ENCODE measurements at regions not wholly inside any gene's neighbourhood (a gene's known extent, or its start where the extent isn't known, plus 50 kb on each side); places are given as distances from the start of the nearest gene placed in this dataset.

DNA sequence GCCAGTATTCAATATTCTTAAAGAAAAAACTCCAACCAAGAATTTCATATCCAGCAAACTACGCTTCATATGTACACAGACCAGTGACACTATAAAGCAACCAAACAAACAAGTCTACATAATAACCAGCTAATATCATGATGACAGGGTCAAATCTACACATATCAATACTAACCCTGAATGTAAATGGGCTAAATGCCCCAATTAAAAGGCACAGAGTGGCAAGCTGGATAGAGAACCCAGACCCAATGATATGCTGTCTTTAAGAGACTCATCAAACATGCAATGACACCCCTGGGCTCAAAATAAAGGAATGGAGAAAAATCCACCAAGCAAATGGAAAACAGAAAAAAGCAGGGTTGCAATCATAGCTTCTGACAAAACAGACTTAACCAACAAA is 218.1 kb upstream of the NFE2L3 start:
- H3K36me3 ChIP-seq: no peaks in the 10 kb centered on the region
- DNase-seq: no peak
- H3K27ac ChIP-seq: no peak overlapping the region
- no peak overlapping the region for H3K4me3 ChIP-seq
- ATAC-seq: no peak
- H3K27me3 ChIP-seq: peaks cover 0 to 4% (median 2%) of the 10 kb centered on the region in 3 donors
- in situ Hi-C loops (cut with MboI; ENCODE audit: low sequenced_read_pairs in 4 of 4) (no loop called here), intact Hi-C loops (cut with DNase I; ENCODE audit: low total_unique reads) (no loop called here)
- H3K9me3 ChIP-seq: no peaks in the 10 kb centered on the region
- TF ChIP-seq CTCF (IDR thresholded peaks at IDR 0.05 in 4 of 5, conservative IDR thresholded peaks at IDR 0.05 in 1 of 5) (no peak), POLR2A (IDR thresholded peaks at IDR 0.05) (no peak)
- H3K4me1 ChIP-seq: no peaks in the 10 kb centered on the region

- Histone ChIP-seq H3K4me3 (no peak overlapping the region), H3K27ac (no peak overlapping the region), H3K36me3 (no peaks in the 10 kb centered on the region), H3K27me3 (peaks cover 0 to 7% (median 5%) of the 10 kb centered on the region in 3 donors), H3K4me1 (no peaks in the 10 kb centered on the region), H3K9me3 (no peaks in the 10 kb centered on the region)
- in situ Hi-C loops (cut with MboI; ENCODE audit: low sequenced_read_pairs in 4 of 4): no loop called here
- DNase-seq (no peak), ATAC-seq (no peak)
- intact Hi-C loops (cut with DNase I; ENCODE audit: low total_unique reads): no loop called here
- TF ChIP-seq CTCF (IDR thresholded peaks at IDR 0.05 in 4 of 5, conservative IDR thresholded peaks at IDR 0.05 in 1 of 5) (no peak), POLR2A (IDR thresholded peaks at IDR 0.05) (no peak)
Observed at GRCh38 chr7:25940086-25940906, 211.7 kb upstream of the NFE2L3 start.

GRCh38 chr7:25944777-25945515 is 207.1 kb upstream of the NFE2L3 start:
- H3K4me3 ChIP-seq: no peak overlapping the region
- H3K36me3 ChIP-seq: no peaks in the 10 kb centered on the region
- H3K4me1 ChIP-seq: peaks cover 2% of the 10 kb centered on the region in 2 donors
- peaks cover 0 to 7% (median 5%) of the 10 kb centered on the region in 3 donors for H3K27me3 ChIP-seq
- DNase-seq (no peak), ATAC-seq (no peak)
- TF ChIP-seq CTCF (IDR thresholded peaks at IDR 0.05 in 4 of 5, conservative IDR thresholded peaks at IDR 0.05 in 1 of 5): no peak
- TF ChIP-seq POLR2A (IDR thresholded peaks at IDR 0.05): no peak
- H3K9me3 ChIP-seq: no peaks in the 10 kb centered on the region
- intact Hi-C loops (cut with DNase I; ENCODE audit: low total_unique reads): no loop called here
- H3K27ac ChIP-seq: no peak overlapping the region
- in situ Hi-C loops (cut with MboI; ENCODE audit: low sequenced_read_pairs in 4 of 4): no loop called here

DNA sequence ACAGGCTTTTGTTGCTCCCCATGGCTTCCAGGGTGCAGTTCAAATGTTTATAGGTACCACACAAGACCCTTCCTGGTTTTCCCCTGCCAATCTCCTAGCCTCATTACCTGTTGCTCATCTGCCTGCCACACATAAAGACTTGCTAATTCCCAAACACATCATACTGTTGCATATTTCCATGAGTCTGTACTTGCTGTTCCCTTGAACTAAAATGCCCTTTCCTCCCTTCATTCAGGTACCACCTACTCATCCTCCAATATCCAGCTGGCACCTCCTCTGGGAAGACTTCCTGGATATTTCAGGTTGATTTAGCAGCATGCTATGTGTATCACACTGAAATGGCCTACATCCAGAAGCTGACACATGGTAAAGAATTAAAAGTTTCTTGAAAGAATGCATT is 206.4 kb upstream of the NFE2L3 start:
- Histone ChIP-seq H3K36me3 (no peaks in the 10 kb centered on the region), H3K27ac (no peak overlapping the region), H3K4me1 (peaks cover 5 to 9% of the 10 kb centered on the region in 2 donors), H3K27me3 (peaks cover 0 to 5% (median 3%) of the 10 kb centered on the region in 3 donors), H3K4me3 (no peak overlapping the region), H3K9me3 (no peaks in the 10 kb centered on the region)
- ATAC-seq: no peak
- TF ChIP-seq CTCF (IDR thresholded peaks at IDR 0.05 in 4 of 5, conservative IDR thresholded peaks at IDR 0.05 in 1 of 5): no peak
- TF ChIP-seq POLR2A (IDR thresholded peaks at IDR 0.05): no peak
- DNase-seq: no peak
- intact Hi-C loops (cut with DNase I; ENCODE audit: low total_unique reads): no loop called here
- in situ Hi-C loops (cut with MboI; ENCODE audit: low sequenced_read_pairs in 4 of 4): no loop called here

Data from gastrocnemius medialis (tissue), 4 donors.